ENCODE measurements at regions not wholly inside any gene's neighbourhood (a gene's known extent, or its start where the extent isn't known, plus 50 kb on each side); places are given as distances from the start of the nearest gene placed in this dataset.

DNA sequence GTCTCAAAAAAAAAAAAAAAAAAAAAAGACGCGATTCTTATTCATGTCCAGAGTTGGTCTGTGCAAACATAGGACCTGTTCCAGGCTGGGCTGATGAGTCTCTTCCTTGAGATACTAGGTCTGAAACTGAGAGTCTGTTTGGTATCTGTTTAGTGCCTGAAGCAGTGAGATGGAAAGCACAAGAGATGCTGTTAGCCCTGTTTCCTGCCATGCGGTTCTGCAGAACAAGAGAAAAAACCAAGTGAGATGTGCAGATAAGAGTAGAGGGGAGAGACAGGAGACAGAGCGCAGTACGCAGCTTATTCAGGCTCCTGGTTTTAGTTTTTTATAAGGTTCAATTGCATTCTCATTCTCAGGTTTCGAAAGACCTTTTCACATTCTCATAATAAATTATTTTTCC, 85.8 kb upstream of the PRKCQ start (continued):
- TF ChIP-seq, protein P1, sequence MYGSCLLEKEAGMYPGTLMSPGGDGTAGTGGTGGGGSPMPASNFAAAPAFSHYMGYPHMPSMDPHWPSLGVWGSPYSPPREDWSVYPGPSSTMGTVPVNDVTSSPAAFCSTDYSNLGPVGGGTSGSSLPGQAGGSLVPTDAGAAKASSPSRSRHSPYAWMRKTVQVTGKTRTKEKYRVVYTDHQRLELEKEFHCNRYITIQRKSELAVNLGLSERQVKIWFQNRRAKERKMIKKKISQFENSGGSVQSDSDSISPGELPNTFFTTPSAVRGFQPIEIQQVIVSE (CRISPR knock-in tag; IDR thresholded peaks at IDR 0.05; ENCODE audit: borderline replicate concordance), result no peak
- TF ChIP-seq, protein P2, sequence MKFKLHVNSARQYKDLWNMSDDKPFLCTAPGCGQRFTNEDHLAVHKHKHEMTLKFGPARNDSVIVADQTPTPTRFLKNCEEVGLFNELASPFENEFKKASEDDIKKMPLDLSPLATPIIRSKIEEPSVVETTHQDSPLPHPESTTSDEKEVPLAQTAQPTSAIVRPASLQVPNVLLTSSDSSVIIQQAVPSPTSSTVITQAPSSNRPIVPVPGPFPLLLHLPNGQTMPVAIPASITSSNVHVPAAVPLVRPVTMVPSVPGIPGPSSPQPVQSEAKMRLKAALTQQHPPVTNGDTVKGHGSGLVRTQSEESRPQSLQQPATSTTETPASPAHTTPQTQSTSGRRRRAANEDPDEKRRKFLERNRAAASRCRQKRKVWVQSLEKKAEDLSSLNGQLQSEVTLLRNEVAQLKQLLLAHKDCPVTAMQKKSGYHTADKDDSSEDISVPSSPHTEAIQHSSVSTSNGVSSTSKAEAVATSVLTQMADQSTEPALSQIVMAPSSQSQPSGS (CRISPR knock-in tag; IDR thresholded peaks at IDR 0.05; ENCODE audit: borderline replicate concordance, low read depth), result no peak

DNA sequence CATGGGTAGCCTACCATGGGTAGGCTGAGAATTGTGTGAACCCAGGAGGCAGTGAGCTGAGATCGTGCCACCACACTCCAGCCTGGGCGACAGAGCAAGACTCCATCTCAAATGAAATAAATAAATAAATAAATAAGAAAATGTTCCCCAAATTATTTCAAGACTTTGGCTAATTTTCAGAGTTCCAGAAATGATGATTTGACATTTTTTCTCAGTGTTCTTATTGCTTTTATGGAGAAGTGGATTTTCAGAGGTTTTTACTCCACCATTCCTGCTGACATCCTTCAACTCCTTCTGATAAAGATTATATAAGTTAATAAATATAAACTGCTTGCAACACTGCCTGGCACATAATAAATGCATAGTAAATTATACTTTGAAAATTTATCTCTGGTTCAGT, 80.4 kb upstream of the PRKCQ start:
- DNase-seq (ENCODE audit: low spot score) (no peak), ATAC-seq (no peak)
- TF ChIP-seq NFE2L1 (CRISPR knock-in tag; IDR thresholded peaks at IDR 0.05) (no peak), ETV6 (CRISPR knock-in tag; IDR thresholded peaks at IDR 0.05) (no peak), TP53 (CRISPR knock-in tag; IDR thresholded peaks at IDR 0.05) (no peak), ATF1 (CRISPR knock-in tag; IDR thresholded peaks at IDR 0.05) (no peak), MYBL2 (CRISPR knock-in tag; IDR thresholded peaks at IDR 0.05) (no peak), OVOL2 (CRISPR knock-in tag; IDR thresholded peaks at IDR 0.05; ENCODE audit: borderline replicate concordance) (no peak), NR1H2 (CRISPR knock-in tag; IDR thresholded peaks at IDR 0.05) (no peak), TEAD1 (CRISPR knock-in tag; IDR thresholded peaks at IDR 0.05) (no peak), RORB (CRISPR knock-in tag; IDR thresholded peaks at IDR 0.05) (no peak), ZNF423 (CRISPR knock-in tag; IDR thresholded peaks at IDR 0.05) (no peak)
- TF ChIP-seq, protein P3, sequence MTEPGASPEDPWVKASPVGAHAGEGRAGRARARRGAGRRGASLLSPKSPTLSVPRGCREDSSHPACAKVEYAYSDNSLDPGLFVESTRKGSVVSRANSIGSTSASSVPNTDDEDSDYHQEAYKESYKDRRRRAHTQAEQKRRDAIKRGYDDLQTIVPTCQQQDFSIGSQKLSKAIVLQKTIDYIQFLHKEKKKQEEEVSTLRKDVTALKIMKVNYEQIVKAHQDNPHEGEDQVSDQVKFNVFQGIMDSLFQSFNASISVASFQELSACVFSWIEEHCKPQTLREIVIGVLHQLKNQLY (CRISPR knock-in tag; IDR thresholded peaks at IDR 0.05), result no peak
- TF ChIP-seq, protein P4, sequence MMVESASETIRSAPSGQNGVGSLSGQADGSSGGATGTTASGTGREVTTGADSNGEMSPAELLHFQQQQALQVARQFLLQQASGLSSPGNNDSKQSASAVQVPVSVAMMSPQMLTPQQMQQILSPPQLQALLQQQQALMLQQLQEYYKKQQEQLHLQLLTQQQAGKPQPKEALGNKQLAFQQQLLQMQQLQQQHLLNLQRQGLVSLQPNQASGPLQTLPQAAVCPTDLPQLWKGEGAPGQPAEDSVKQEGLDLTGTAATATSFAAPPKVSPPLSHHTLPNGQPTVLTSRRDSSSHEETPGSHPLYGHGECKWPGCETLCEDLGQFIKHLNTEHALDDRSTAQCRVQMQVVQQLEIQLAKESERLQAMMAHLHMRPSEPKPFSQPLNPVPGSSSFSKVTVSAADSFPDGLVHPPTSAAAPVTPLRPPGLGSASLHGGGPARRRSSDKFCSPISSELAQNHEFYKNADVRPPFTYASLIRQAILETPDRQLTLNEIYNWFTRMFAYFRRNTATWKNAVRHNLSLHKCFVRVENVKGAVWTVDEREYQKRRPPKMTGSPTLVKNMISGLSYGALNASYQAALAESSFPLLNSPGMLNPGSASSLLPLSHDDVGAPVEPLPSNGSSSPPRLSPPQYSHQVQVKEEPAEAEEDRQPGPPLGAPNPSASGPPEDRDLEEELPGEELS (CRISPR knock-in tag; IDR thresholded peaks at IDR 0.05), result no peak
- TF ChIP-seq, protein P5, sequence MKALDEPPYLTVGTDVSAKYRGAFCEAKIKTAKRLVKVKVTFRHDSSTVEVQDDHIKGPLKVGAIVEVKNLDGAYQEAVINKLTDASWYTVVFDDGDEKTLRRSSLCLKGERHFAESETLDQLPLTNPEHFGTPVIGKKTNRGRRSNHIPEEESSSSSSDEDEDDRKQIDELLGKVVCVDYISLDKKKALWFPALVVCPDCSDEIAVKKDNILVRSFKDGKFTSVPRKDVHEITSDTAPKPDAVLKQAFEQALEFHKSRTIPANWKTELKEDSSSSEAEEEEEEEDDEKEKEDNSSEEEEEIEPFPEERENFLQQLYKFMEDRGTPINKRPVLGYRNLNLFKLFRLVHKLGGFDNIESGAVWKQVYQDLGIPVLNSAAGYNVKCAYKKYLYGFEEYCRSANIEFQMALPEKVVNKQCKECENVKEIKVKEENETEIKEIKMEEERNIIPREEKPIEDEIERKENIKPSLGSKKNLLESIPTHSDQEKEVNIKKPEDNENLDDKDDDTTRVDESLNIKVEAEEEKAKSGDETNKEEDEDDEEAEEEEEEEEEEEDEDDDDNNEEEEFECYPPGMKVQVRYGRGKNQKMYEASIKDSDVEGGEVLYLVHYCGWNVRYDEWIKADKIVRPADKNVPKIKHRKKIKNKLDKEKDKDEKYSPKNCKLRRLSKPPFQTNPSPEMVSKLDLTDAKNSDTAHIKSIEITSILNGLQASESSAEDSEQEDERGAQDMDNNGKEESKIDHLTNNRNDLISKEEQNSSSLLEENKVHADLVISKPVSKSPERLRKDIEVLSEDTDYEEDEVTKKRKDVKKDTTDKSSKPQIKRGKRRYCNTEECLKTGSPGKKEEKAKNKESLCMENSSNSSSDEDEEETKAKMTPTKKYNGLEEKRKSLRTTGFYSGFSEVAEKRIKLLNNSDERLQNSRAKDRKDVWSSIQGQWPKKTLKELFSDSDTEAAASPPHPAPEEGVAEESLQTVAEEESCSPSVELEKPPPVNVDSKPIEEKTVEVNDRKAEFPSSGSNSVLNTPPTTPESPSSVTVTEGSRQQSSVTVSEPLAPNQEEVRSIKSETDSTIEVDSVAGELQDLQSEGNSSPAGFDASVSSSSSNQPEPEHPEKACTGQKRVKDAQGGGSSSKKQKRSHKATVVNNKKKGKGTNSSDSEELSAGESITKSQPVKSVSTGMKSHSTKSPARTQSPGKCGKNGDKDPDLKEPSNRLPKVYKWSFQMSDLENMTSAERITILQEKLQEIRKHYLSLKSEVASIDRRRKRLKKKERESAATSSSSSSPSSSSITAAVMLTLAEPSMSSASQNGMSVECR (CRISPR knock-in tag; IDR thresholded peaks at IDR 0.05; ENCODE audit: borderline replicate concordance), result no peak
- TF ChIP-seq, protein P2 (CRISPR knock-in tag; IDR thresholded peaks at IDR 0.05; ENCODE audit: borderline replicate concordance, low read depth), result no peak
- TF ChIP-seq, protein P6, sequence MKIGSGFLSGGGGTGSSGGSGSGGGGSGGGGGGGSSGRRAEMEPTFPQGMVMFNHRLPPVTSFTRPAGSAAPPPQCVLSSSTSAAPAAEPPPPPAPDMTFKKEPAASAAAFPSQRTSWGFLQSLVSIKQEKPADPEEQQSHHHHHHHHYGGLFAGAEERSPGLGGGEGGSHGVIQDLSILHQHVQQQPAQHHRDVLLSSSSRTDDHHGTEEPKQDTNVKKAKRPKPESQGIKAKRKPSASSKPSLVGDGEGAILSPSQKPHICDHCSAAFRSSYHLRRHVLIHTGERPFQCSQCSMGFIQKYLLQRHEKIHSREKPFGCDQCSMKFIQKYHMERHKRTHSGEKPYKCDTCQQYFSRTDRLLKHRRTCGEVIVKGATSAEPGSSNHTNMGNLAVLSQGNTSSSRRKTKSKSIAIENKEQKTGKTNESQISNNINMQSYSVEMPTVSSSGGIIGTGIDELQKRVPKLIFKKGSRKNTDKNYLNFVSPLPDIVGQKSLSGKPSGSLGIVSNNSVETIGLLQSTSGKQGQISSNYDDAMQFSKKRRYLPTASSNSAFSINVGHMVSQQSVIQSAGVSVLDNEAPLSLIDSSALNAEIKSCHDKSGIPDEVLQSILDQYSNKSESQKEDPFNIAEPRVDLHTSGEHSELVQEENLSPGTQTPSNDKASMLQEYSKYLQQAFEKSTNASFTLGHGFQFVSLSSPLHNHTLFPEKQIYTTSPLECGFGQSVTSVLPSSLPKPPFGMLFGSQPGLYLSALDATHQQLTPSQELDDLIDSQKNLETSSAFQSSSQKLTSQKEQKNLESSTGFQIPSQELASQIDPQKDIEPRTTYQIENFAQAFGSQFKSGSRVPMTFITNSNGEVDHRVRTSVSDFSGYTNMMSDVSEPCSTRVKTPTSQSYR (CRISPR knock-in tag; IDR thresholded peaks at IDR 0.05), result no peak
- TF ChIP-seq, protein P7, sequence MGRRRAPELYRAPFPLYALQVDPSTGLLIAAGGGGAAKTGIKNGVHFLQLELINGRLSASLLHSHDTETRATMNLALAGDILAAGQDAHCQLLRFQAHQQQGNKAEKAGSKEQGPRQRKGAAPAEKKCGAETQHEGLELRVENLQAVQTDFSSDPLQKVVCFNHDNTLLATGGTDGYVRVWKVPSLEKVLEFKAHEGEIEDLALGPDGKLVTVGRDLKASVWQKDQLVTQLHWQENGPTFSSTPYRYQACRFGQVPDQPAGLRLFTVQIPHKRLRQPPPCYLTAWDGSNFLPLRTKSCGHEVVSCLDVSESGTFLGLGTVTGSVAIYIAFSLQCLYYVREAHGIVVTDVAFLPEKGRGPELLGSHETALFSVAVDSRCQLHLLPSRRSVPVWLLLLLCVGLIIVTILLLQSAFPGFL (CRISPR knock-in tag; IDR thresholded peaks at IDR 0.05; ENCODE audit: borderline replicate concordance), result no peak
- TF ChIP-seq, protein P8, sequence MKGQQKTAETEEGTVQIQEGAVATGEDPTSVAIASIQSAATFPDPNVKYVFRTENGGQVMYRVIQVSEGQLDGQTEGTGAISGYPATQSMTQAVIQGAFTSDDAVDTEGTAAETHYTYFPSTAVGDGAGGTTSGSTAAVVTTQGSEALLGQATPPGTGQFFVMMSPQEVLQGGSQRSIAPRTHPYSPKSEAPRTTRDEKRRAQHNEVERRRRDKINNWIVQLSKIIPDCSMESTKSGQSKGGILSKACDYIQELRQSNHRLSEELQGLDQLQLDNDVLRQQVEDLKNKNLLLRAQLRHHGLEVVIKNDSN (CRISPR knock-in tag; IDR thresholded peaks at IDR 0.05), result no peak
- TF ChIP-seq, protein P9, sequence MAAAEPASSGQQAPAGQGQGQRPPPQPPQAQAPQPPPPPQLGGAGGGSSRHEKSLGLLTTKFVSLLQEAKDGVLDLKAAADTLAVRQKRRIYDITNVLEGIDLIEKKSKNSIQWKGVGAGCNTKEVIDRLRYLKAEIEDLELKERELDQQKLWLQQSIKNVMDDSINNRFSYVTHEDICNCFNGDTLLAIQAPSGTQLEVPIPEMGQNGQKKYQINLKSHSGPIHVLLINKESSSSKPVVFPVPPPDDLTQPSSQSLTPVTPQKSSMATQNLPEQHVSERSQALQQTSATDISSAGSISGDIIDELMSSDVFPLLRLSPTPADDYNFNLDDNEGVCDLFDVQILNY (CRISPR knock-in tag; IDR thresholded peaks at IDR 0.05), result no peak
- CTCF ChIA-PET, result interaction anchor here (2.5 kb wide), 1 partner anchor 12 kb away, joined by 14 read pairs; no protein-coding TSS in a partner anchor
- POLR2A ChIA-PET, result no interaction called here
- Mint-ChIP-seq H3K27me3 (ENCODE audit: low read depth) (no peaks in the 10 kb centered on the region; the same call in 1 of the 2 replicates), H3K4me1 (peaks cover 7% of the 10 kb centered on the region; the same call in 1 of the 2 replicates), H3K27ac (no peak overlapping the region), H3K36me3 (peaks cover 4% of the 10 kb centered on the region; the same call in 1 of the 2 replicates), H3K9me3 (peaks cover 18% of the 10 kb centered on the region), H3K4me3 (no peak overlapping the region)
